Esophagus squamous epithelium (tissue), 4 donors: ENCODE measurements at regions not wholly inside any gene's neighbourhood (a gene's known extent, or its start where the extent isn't known, plus 50 kb on each side); places are given as distances from the start of the nearest gene placed in this dataset.

Experiments used
- POLR2A ChIP-seq, 4 donors: fragments of 450-650 bp; IDR thresholded peaks; one replicate each; pipeline ENCODE4 v1.6.1; 2017; ENCODE audit warnings: antibody characterized with exemption in 4 of 4, mild to moderate bottlenecking in 4 of 4, moderate library complexity in 3 of 4
- TF ChIP-seq, protein P1 (sequence below), 6 experiments: fragments of 450-650 bp in 4 of 6; fragments of 200-600 bp in 2 of 6; sonication (generic) in 2 of 6; IDR thresholded peaks; one replicate each; pipeline ENCODE4 v1.5.1; 2016 to 2019; ENCODE audit warnings: antibody characterized with exemption in 6 of 6, mild to moderate bottlenecking in 4 of 6, moderate library complexity in 4 of 6

DNA sequence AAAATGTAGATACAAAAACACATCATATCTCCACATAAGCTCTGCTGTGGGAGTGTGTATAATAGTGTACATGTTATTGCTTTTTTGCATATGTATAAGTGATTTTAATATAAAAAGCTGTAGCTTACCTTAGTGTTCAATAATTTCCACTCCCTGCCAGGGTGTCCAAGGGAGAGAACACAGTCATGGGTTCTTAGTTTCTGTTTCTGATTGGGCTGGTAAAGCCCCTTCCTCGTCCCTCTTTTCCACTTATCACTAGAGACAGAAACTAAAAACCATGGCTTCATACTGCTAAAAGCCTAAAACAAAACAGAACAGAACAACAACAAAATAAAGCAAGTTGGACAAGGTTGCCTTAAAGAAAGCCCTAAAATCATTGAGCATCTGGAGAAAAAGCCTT, 74.4 kb upstream of the S1PR3 start:
- TF ChIP-seq, protein P1, sequence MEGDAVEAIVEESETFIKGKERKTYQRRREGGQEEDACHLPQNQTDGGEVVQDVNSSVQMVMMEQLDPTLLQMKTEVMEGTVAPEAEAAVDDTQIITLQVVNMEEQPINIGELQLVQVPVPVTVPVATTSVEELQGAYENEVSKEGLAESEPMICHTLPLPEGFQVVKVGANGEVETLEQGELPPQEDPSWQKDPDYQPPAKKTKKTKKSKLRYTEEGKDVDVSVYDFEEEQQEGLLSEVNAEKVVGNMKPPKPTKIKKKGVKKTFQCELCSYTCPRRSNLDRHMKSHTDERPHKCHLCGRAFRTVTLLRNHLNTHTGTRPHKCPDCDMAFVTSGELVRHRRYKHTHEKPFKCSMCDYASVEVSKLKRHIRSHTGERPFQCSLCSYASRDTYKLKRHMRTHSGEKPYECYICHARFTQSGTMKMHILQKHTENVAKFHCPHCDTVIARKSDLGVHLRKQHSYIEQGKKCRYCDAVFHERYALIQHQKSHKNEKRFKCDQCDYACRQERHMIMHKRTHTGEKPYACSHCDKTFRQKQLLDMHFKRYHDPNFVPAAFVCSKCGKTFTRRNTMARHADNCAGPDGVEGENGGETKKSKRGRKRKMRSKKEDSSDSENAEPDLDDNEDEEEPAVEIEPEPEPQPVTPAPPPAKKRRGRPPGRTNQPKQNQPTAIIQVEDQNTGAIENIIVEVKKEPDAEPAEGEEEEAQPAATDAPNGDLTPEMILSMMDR (IDR thresholded peaks at IDR 0.05): no peak
- no peak for TF ChIP-seq POLR2A (IDR thresholded peaks at IDR 0.05)
